ENCODE measurements at regions not wholly inside any gene's neighbourhood (a gene's known extent, or its start where the extent isn't known, plus 50 kb on each side); places are given as distances from the start of the nearest gene placed in this dataset.

DNA sequence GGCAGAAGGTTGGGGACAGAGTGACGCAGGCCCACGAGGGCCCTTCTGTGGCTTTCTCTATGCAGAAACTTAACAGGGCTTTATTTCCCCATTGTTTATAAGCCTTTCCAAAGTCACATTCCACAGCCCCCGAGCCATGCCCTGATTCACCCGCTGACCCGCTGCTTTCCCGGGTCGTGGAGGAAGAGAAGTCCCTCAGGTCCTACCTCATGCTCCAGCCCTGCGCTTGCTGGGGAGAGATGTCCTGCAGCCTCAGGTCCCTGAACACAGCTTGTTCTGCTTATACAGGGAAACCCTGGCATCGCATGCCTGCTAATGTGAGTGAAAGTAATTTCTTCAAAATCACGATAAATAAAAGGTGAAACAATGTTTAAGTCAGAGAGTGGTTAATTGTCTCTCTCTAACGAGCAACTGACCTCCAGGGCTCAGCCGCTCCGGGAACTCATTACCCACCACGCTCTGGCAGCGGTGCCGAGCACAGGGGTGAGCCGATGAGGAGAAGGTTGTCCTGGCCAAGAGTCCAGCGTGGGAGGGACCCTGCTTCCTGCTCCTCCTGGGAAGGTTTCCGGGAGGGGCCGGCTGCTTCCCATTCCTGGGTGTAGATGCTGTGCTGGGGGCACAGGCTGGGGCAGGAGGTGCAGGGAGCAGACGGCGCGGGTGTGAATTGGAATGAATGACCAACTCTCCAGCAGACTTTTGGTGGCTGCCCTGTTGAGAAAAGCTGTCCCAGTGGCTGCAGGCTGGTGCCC, 595.2 kb downstream of the BRD1 start:
- Histone ChIP-seq H3K9me3 (no peaks in the 10 kb centered on the region), H3K27me3 (peaks cover 0 to 31% of the 10 kb centered on the region in 2 donors), H3K4me1 (no peaks in the 10 kb centered on the region), H3K27ac (no peak overlapping the region), H3K36me3 (no peaks in the 10 kb centered on the region), H3K4me3 (no peak overlapping the region)
- TF ChIP-seq, protein P1, sequence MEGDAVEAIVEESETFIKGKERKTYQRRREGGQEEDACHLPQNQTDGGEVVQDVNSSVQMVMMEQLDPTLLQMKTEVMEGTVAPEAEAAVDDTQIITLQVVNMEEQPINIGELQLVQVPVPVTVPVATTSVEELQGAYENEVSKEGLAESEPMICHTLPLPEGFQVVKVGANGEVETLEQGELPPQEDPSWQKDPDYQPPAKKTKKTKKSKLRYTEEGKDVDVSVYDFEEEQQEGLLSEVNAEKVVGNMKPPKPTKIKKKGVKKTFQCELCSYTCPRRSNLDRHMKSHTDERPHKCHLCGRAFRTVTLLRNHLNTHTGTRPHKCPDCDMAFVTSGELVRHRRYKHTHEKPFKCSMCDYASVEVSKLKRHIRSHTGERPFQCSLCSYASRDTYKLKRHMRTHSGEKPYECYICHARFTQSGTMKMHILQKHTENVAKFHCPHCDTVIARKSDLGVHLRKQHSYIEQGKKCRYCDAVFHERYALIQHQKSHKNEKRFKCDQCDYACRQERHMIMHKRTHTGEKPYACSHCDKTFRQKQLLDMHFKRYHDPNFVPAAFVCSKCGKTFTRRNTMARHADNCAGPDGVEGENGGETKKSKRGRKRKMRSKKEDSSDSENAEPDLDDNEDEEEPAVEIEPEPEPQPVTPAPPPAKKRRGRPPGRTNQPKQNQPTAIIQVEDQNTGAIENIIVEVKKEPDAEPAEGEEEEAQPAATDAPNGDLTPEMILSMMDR (IDR thresholded peaks at IDR 0.05): no peak
- intact Hi-C loops (cut with DNase I): no loop called here
- DNase-seq: no peak
- no peak for ATAC-seq

- no peaks in the 10 kb centered on the region for H3K9me3 ChIP-seq
- DNase-seq (no peak), ATAC-seq (no peak)
- H3K27me3 ChIP-seq: peaks cover 0 to 24% of the 10 kb centered on the region in 2 donors
- H3K36me3 ChIP-seq: no peaks in the 10 kb centered on the region
- no peak overlapping the region for H3K27ac ChIP-seq
- no peaks in the 10 kb centered on the region for H3K4me1 ChIP-seq
- no peak overlapping the region for H3K4me3 ChIP-seq
- intact Hi-C loops (cut with DNase I): no loop called here
- TF ChIP-seq, protein P1 (IDR thresholded peaks at IDR 0.05): no peak
Measured at GRCh38 chr22:49230194-49230577, 597.5 kb downstream of the BRD1 start.

- intact Hi-C loops (cut with DNase I): no loop called here
- H3K36me3 ChIP-seq: no peaks in the 10 kb centered on the region
- DNase-seq: peak in 1 of 4 donors; percentile 21
Measured at GRCh38 chr22:49229483-49230193, 598.0 kb downstream of the BRD1 start.

DNA sequence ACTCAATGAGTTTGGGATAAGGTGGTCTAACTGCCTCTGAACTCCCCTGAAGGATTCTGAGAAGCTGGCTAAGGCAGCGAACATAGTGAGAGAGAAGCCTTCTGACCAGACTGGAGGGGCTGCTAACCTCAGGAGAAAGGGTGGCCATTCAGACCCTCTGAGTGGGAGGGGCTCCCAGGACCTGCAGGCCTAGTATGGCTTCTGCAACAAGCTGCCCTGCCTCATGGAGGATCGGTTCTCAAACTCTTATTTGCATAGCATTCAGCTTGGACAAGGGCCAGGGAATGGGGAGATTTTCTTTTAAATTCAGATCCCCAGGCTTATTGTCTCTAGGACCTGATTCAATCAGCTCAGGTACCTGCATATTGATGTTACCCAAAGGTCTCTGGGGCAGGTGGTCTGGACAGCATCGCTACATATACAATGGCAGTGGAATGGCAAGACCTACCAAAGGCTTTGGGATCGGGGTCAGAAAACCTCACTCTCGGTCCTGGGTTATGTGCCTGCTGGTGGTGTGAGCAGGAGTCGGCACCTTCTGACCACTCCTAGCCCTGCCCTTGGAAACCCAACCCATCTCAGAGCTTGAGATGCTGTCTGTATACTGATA, 599.1 kb downstream of the BRD1 start:
- Histone ChIP-seq H3K4me3 (no peak overlapping the region), H3K27ac (no peak overlapping the region), H3K4me1 (no peaks in the 10 kb centered on the region), H3K9me3 (no peaks in the 10 kb centered on the region), H3K36me3 (no peaks in the 10 kb centered on the region), H3K27me3 (peaks cover 0 to 17% of the 10 kb centered on the region in 2 donors)
- ATAC-seq: no peak
- TF ChIP-seq, protein P1 (IDR thresholded peaks at IDR 0.05): no peak
- intact Hi-C loops (cut with DNase I): no loop called here
- DNase-seq: no peak

More at GRCh38 chr22:49229483-49230193, 598.0 kb downstream of the BRD1 start:
- H3K9me3 ChIP-seq: no peaks in the 10 kb centered on the region
- H3K4me1 ChIP-seq: no peaks in the 10 kb centered on the region
- no peak overlapping the region for H3K4me3 ChIP-seq
- no peak for ATAC-seq
- H3K27ac ChIP-seq: no peak overlapping the region
- TF ChIP-seq, protein P1 (IDR thresholded peaks at IDR 0.05): no peak
- H3K27me3 ChIP-seq: peaks cover 0 to 24% of the 10 kb centered on the region in 2 donors

DNA sequence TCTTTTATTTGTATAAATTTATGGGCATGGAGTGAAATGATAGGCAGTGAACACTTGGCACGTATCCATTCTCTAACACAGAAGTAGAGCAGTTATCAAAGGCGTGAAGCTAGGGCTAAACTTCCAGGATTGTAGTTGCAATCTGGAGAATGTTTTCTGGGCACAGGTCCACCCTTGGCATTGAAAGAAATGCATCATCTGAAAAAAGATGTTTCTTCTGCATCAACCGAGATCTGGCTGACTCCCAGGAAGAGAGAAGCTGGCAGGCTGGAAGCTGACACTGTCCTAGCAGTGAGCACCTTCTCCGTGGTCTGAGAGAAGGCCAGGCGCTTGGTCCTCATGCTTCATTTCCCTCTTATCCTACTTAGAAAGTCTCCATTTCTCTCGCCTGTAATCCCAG, 600.0 kb downstream of the BRD1 start:
- H3K9me3 ChIP-seq: no peaks in the 10 kb centered on the region
- DNase-seq (no peak), ATAC-seq (no peak)
- H3K27ac ChIP-seq: no peak overlapping the region
- H3K27me3 ChIP-seq: peaks cover 0 to 9% of the 10 kb centered on the region in 2 donors
- no peaks in the 10 kb centered on the region for H3K4me1 ChIP-seq
- H3K4me3 ChIP-seq: no peak overlapping the region
- H3K36me3 ChIP-seq: no peaks in the 10 kb centered on the region
- TF ChIP-seq, protein P1 (IDR thresholded peaks at IDR 0.05): no peak
- intact Hi-C loops (cut with DNase I): no loop called here

Measured in left lung (tissue), 4 donors.